Uterus (tissue), 3 donors: ENCODE measurements at regions not wholly inside any gene's neighbourhood (a gene's known extent, or its start where the extent isn't known, plus 50 kb on each side); places are given as distances from the start of the nearest gene placed in this dataset.

ENCODE experiments used
- DNase-seq, 2 donors: peaks; one replicate each; pipeline ENCODE4 v3.0.0-alpha.2; 2019 to 2020
- H3K27ac ChIP-seq, 2 donors: fragments of 200-600 bp; sonication (generic); 1 replicate in 1 of 2; 2 replicates in 1 of 2; pipeline ENCODE4 v1.5.1; 2016 to 2018
- H3K27me3 ChIP-seq, 2 donors: fragments of 200-600 bp; sonication (generic); one replicate each; pipeline ENCODE4 v1.5.1; 2018 to 2019; ENCODE audit warnings: control low read depth in 1 of 2
- H3K36me3 ChIP-seq, 2 donors: fragments of 200-600 bp; sonication (generic); one replicate each; pipeline ENCODE4 v1.5.1; 2019; ENCODE audit warnings: control low read depth in 1 of 2
- H3K4me1 ChIP-seq, 2 donors: fragments of 200-600 bp; sonication (generic); one replicate each; pipeline ENCODE4 v1.5.1; 2018 to 2019; ENCODE audit warnings: control low read depth in 1 of 2
- H3K4me3 ChIP-seq, 2 donors: fragments of 200-600 bp; sonication (generic); 1 replicate in 1 of 2; 2 replicates in 1 of 2; pipeline ENCODE4 v1.5.1; 2018 to 2019; ENCODE audit warnings: mild to moderate bottlenecking in 1 of 2
- H3K9me3 ChIP-seq, 2 donors: fragments of 200-600 bp; sonication (generic); one replicate each; pipeline ENCODE4 v1.5.1; 2019; ENCODE audit warnings: control low read depth in 1 of 2
- CTCF ChIP-seq, 4 experiments: fragments of 200-600 bp in 2 of 4; fragments of 450-650 bp in 2 of 4; sonication (generic) in 2 of 4; IDR thresholded peaks; one replicate each; pipeline ENCODE4 v1.5.1; 2016 to 2019; ENCODE audit warnings: antibody characterized with exemption in 4 of 4, mild to moderate bottlenecking in 2 of 4, moderate library complexity in 1 of 4
- POLR2A ChIP-seq, 2 donors: fragments of 450-650 bp; IDR thresholded peaks; one replicate each; pipeline ENCODE4 v1.6.1; 2016; ENCODE audit warnings: antibody characterized with exemption in 2 of 2, mild to moderate bottlenecking in 1 of 2, moderate library complexity in 1 of 2
- intact Hi-C: fragments of 100-400 bp; cut with DNase I; formaldehyde crosslinking; loops from one replicate; pipeline ENCODE4 v1.15.1; 2023; ENCODE audit warnings: low total_unique reads
- donor health status: DM: yes; HTN: yes; CAD: no.

GRCh38 chrX:96433409-96434077, 251.1 kb upstream of the DIAPH2 start:
- H3K36me3 ChIP-seq, result no peaks in the 10 kb centered on the region
- no peaks in the 10 kb centered on the region for H3K9me3 ChIP-seq
- DNase-seq, result no peak
- H3K27me3 ChIP-seq, result no peaks in the 10 kb centered on the region
- no peak overlapping the region for H3K4me3 ChIP-seq
- no peak for TF ChIP-seq POLR2A (IDR thresholded peaks at IDR 0.05)
- TF ChIP-seq CTCF (IDR thresholded peaks at IDR 0.05), result no peak
- no peak overlapping the region for H3K27ac ChIP-seq
- no peaks in the 10 kb centered on the region for H3K4me1 ChIP-seq
- intact Hi-C loops, result no loop called here

GRCh38 chrX:96435378-96436035, 249.1 kb upstream of the DIAPH2 start:
- Histone ChIP-seq H3K9me3 (no peaks in the 10 kb centered on the region), H3K27ac (no peak overlapping the region), H3K36me3 (no peaks in the 10 kb centered on the region), H3K4me3 (no peak overlapping the region), H3K4me1 (no peaks in the 10 kb centered on the region), H3K27me3 (no peaks in the 10 kb centered on the region)
- TF ChIP-seq POLR2A (IDR thresholded peaks at IDR 0.05) (no peak), CTCF (IDR thresholded peaks at IDR 0.05) (no peak)
- DNase-seq, result no peak
- intact Hi-C loops, result no loop called here

GRCh38 chrX:96436105-96436504, 248.5 kb upstream of the DIAPH2 start:
- H3K36me3 ChIP-seq, result no peaks in the 10 kb centered on the region
- no peak for DNase-seq
- intact Hi-C loops, result no loop called here
- TF ChIP-seq POLR2A (IDR thresholded peaks at IDR 0.05) (no peak), CTCF (IDR thresholded peaks at IDR 0.05) (no peak)
- H3K27ac ChIP-seq, result no peak overlapping the region
- H3K4me3 ChIP-seq, result no peak overlapping the region
- H3K27me3 ChIP-seq, result peaks cover 0 to under 1% of the 10 kb centered on the region in 2 donors
- no peaks in the 10 kb centered on the region for H3K4me1 ChIP-seq
- no peaks in the 10 kb centered on the region for H3K9me3 ChIP-seq

GRCh38 chrX:96438803-96439202, 245.8 kb upstream of the DIAPH2 start:
- no peak overlapping the region for H3K27ac ChIP-seq
- H3K27me3 ChIP-seq, result peaks cover 0 to 5% of the 10 kb centered on the region in 2 donors
- H3K36me3 ChIP-seq, result no peaks in the 10 kb centered on the region
- H3K4me1 ChIP-seq, result no peaks in the 10 kb centered on the region
- intact Hi-C loops, result no loop called here
- no peak overlapping the region for H3K4me3 ChIP-seq
- no peak for DNase-seq
- H3K9me3 ChIP-seq, result no peaks in the 10 kb centered on the region
- TF ChIP-seq POLR2A (IDR thresholded peaks at IDR 0.05), result no peak
- no peak for TF ChIP-seq CTCF (IDR thresholded peaks at IDR 0.05)

GRCh38 chrX:96440941-96441340, 243.7 kb upstream of the DIAPH2 start:
- TF ChIP-seq CTCF (IDR thresholded peaks at IDR 0.05) (no peak), POLR2A (IDR thresholded peaks at IDR 0.05) (no peak)

More at GRCh38 chrX:96440941-96441340, 243.7 kb upstream of the DIAPH2 start:
- Histone ChIP-seq H3K4me1 (no peaks in the 10 kb centered on the region), H3K36me3 (no peaks in the 10 kb centered on the region), H3K27ac (no peak overlapping the region), H3K4me3 (no peak overlapping the region), H3K27me3 (peaks cover 0 to 5% of the 10 kb centered on the region in 2 donors), H3K9me3 (no peaks in the 10 kb centered on the region)
- intact Hi-C loops, result no loop called here
- no peak for DNase-seq
